IMR-90 (cell line): ENCODE measurements at regions not wholly inside any gene's neighbourhood (a gene's known extent, or its start where the extent isn't known, plus 50 kb on each side); places are given as distances from the start of the nearest gene placed in this dataset.

Experiments
- ATAC-seq: fragments of 200-7000 bp; cut with Tn5 transposase; 2 replicates; pipeline ENCODE4 v1.9.1; 2020; ENCODE audit warnings: low read depth, mild to moderate bottlenecking, moderate library complexity
- BruUV-seq: library from RNA; stranded (reverse); fragments of 400-500 nt; replicated peaks from 2 replicates; lab custom pipeline; 2021; lab: Mats Ljungman, UMichigan
- CTCF ChIA-PET: fragments of 300-600 bp; formaldehyde crosslinking; extraction: SDS; loops from one replicate; lab custom pipeline; 2021; ENCODE audit warnings: antibody characterized with exemption; lab: Yijun Ruan, JAX
- POLR2A ChIA-PET: fragments of 300-600 bp; sonication (Branson Sonifier 250); formaldehyde crosslinking; loops from one replicate; lab custom pipeline; 2022; ENCODE audit warnings: antibody characterized with exemption; ENCODE audit not compliant: unreplicated experiment; lab: Charles Lee
- DNase-seq: peaks from one replicate; pipeline ENCODE4 v3.0.0; 2013
- H2AFZ ChIP-seq: replicated peaks from 2 replicates; pipeline ENCODE3; 2013; ENCODE audit warnings: low read length, mild to moderate bottlenecking; ENCODE audit not compliant: poor library complexity
- H2AK5ac ChIP-seq: 2 replicates; pipeline ENCODE4 v1.6.1; 2013; ENCODE audit warnings: low read depth, low read length, inconsistent platforms
- H2AK9ac ChIP-seq: replicated peaks from 2 replicates; pipeline ENCODE3; 2013; ENCODE audit warnings: mild to moderate bottlenecking, low read depth, low read length, moderate library complexity; ENCODE audit not compliant: poor library complexity
- H2BK120ac ChIP-seq: 2 replicates; pipeline ENCODE4 v1.6.1; 2013; ENCODE audit warnings: low read depth, low read length, inconsistent platforms
- H2BK15ac ChIP-seq: 3 replicates; pipeline ENCODE4 v1.6.1; 2013; ENCODE audit warnings: low read depth, low read length, inconsistent platforms
- H2BK20ac ChIP-seq: 2 replicates; pipeline ENCODE4 v1.6.1; 2013; ENCODE audit warnings: low read depth, mild to moderate bottlenecking, inconsistent platforms, low read length, moderate library complexity
- H2BK5ac ChIP-seq: 2 replicates; pipeline ENCODE4 v1.6.1; 2013; ENCODE audit warnings: mild to moderate bottlenecking, low read depth, low read length, inconsistent platforms; ENCODE audit not compliant: poor library complexity, severe bottlenecking
- H3K14ac ChIP-seq: replicated peaks from 2 replicates; pipeline ENCODE4 v1.6.1; 2013; ENCODE audit warnings: low read depth, low read length, inconsistent platforms
- H3K18ac ChIP-seq: 2 replicates; pipeline ENCODE4 v1.6.1; 2013; ENCODE audit warnings: low read depth, low read length, control low read depth
- H3K23ac ChIP-seq: 2 replicates; pipeline ENCODE4 v1.6.1; 2013; ENCODE audit warnings: low read depth, low read length, inconsistent platforms
- H3K27ac ChIP-seq: 2 replicates; pipeline ENCODE4 v1.5.1; 2013; ENCODE audit warnings: mild to moderate bottlenecking, control low read depth, low read length; ENCODE audit not compliant: insufficient read depth
- H3K27me3 ChIP-seq: 2 replicates; pipeline ENCODE4 v1.6.1; 2013; ENCODE audit warnings: low read length; ENCODE audit not compliant: control insufficient read depth, insufficient read depth
- H3K36me3 ChIP-seq: 2 replicates; pipeline ENCODE4 v1.6.1; 2013; ENCODE audit warnings: low read length, mixed read lengths; ENCODE audit not compliant: control insufficient read depth, insufficient read depth
- H3K4ac ChIP-seq: 2 replicates; pipeline ENCODE4 v1.6.1; 2013; ENCODE audit warnings: low read depth, low read length, inconsistent platforms
- H3K4me1 ChIP-seq: 2 replicates; pipeline ENCODE4 v1.6.1; 2013; ENCODE audit warnings: low read length, mixed read lengths; ENCODE audit not compliant: control insufficient read depth, insufficient read depth
- H3K4me2 ChIP-seq: 2 replicates; pipeline ENCODE4 v1.6.1; 2013; ENCODE audit warnings: low read depth, mild to moderate bottlenecking, control low read depth, low read length, moderate library complexity
- H3K4me3 ChIP-seq: 2 replicates; pipeline ENCODE4 v1.5.1; 2013; ENCODE audit warnings: low read depth, mild to moderate bottlenecking, control low read depth, low read length, moderate library complexity; ENCODE audit not compliant: insufficient read depth
- H3K56ac ChIP-seq: 2 replicates; pipeline ENCODE4 v1.6.1; 2013; ENCODE audit warnings: low read length, inconsistent platforms; ENCODE audit not compliant: insufficient read depth; ENCODE audit errors: extremely low read depth
- H3K79me1 ChIP-seq, 2 experiments: 2 replicates each; pipeline ENCODE4 v1.6.1; 2013; ENCODE audit warnings: low read length in 2 of 2, inconsistent platforms in 1 of 2, low read depth in 1 of 2
- H3K9ac ChIP-seq: 2 replicates; pipeline ENCODE4 v1.6.1; 2013; ENCODE audit warnings: low read depth, low read length, control low read depth
- H3K9me1 ChIP-seq: 2 replicates; pipeline ENCODE4 v1.6.1; 2013; ENCODE audit warnings: low read length, inconsistent platforms; ENCODE audit not compliant: insufficient read depth
- H3K9me3 ChIP-seq: 2 replicates; pipeline ENCODE4 v1.6.1; 2013; ENCODE audit warnings: low read length; ENCODE audit not compliant: control insufficient read depth, insufficient read depth
- H4K20me1 ChIP-seq: 2 replicates; pipeline ENCODE4 v1.6.1; 2013; ENCODE audit warnings: low read length, inconsistent platforms; ENCODE audit not compliant: insufficient read depth
- H4K5ac ChIP-seq: 2 replicates; pipeline ENCODE4 v1.6.1; 2013; ENCODE audit warnings: mild to moderate bottlenecking, low read depth, low read length, control low read depth
- H4K8ac ChIP-seq, 2 experiments: 2 replicates each; pipeline ENCODE4 v1.6.1; 2013; ENCODE audit warnings: low read depth in 2 of 2, low read length in 2 of 2, control low read depth in 1 of 2, inconsistent platforms in 1 of 2
- H4K91ac ChIP-seq: 2 replicates; pipeline ENCODE4 v1.6.1; 2013; ENCODE audit warnings: low read depth, low read length, inconsistent platforms; ENCODE audit not compliant: insufficient read depth
- ELK1 ChIP-seq: fragments of 150-350 bp; IDR thresholded peaks from 2 replicates; pipeline ENCODE4 v1.6.1; 2016; ENCODE audit warnings: low read depth, mild to moderate bottlenecking, low read length, moderate library complexity, borderline replicate concordance
- NFE2L2 ChIP-seq: fragments of 150-350 bp; IDR thresholded peaks from 2 replicates; pipeline ENCODE4 v1.6.1; 2016; ENCODE audit warnings: low read depth, mild to moderate bottlenecking, low read length
- POLR2A ChIP-seq: IDR thresholded peaks from 2 replicates; pipeline ENCODE4 v1.6.1; 2012; ENCODE audit warnings: mild to moderate bottlenecking, low read depth, low read length
- WGBS, 2 experiments: methylation state at CpG; one replicate each; pipeline versions ENCODE4 v1.1.5 to v1.1.7; 2013; ENCODE audit warnings: missing lambda C conversion rate in 2 of 2; ENCODE audit not compliant: insufficient read length in 1 of 2; ENCODE audit errors: extremely low coverage in 2 of 2; 5-methylcytosine and 5-hydroxymethylcytosine counted together
- dilution Hi-C: fragments of 300-500 bp; cut with HindIII; formaldehyde crosslinking; loops from one replicate; pipeline ENCODE4 v1.14.3; 2018; ENCODE audit warnings: low sequenced_read_pairs; ENCODE audit not compliant: unreplicated experiment
- in situ Hi-C: fragments of 300-500 bp; cut with MboI; formaldehyde crosslinking; loops from 3 replicates; pipeline ENCODE4 v1.14.3; 2019; ENCODE audit warnings: low sequenced_read_pairs, inconsistent platforms, mixed read lengths
- intact Hi-C: fragments of 100-400 bp; cut with micrococcal nuclease; formaldehyde crosslinking; loops from 2 replicates; pipeline ENCODE4 v1.10.0; 2022
- TF ChIP-seq, protein P1 (sequence below): conservative IDR thresholded peaks from 2 replicates; pipeline ENCODE4 v1.5.1; 2012; ENCODE audit warnings: mild to moderate bottlenecking, low read depth, low read length, improper control_type of control experiment

GRCh38 chrX:7378406-7378805 lies 230.5 kb upstream of the PUDP start:
- Histone ChIP-seq H2BK15ac (no peak overlapping the region), H3K56ac (no peak overlapping the region), H3K4ac (no peak overlapping the region), H3K27ac (no peak overlapping the region), H2AFZ (no peak overlapping the region), H4K91ac (no peak overlapping the region), H4K8ac (no peak overlapping the region), H3K18ac (no peak overlapping the region), H2AK5ac (no peak overlapping the region), H4K5ac (no peak overlapping the region), H3K79me1 (no peaks in the 10 kb centered on the region), H3K36me3 (no peaks in the 10 kb centered on the region), H3K9me1 (no peaks in the 10 kb centered on the region), H3K4me1 (peaks cover 3% of the 10 kb centered on the region; the same call in 1 of the 2 replicates), H3K27me3 (no peaks in the 10 kb centered on the region), H3K14ac (no peak overlapping the region), H3K23ac (no peak overlapping the region), H3K4me2 (no peak overlapping the region), H2BK20ac (no peak overlapping the region; the same call in 1 of the 2 replicates), H3K4me3 (no peak overlapping the region), H2BK5ac (no peak overlapping the region), H2AK9ac (no peak overlapping the region), H3K9ac (no peak overlapping the region), H2BK120ac (no peak overlapping the region), H3K9me3 (peaks cover 7% of the 10 kb centered on the region), H4K20me1 (no peaks in the 10 kb centered on the region)
- 70% methylated on average over 3 of the region's 3 CpGs; no CpG with 5 or more reads in 1 of the 2 experiments for WGBS, 2 experiments
- in situ Hi-C loops (no loop called here), dilution Hi-C loops (no loop called here), intact Hi-C loops (no loop called here)
- TF ChIP-seq, protein P1, sequence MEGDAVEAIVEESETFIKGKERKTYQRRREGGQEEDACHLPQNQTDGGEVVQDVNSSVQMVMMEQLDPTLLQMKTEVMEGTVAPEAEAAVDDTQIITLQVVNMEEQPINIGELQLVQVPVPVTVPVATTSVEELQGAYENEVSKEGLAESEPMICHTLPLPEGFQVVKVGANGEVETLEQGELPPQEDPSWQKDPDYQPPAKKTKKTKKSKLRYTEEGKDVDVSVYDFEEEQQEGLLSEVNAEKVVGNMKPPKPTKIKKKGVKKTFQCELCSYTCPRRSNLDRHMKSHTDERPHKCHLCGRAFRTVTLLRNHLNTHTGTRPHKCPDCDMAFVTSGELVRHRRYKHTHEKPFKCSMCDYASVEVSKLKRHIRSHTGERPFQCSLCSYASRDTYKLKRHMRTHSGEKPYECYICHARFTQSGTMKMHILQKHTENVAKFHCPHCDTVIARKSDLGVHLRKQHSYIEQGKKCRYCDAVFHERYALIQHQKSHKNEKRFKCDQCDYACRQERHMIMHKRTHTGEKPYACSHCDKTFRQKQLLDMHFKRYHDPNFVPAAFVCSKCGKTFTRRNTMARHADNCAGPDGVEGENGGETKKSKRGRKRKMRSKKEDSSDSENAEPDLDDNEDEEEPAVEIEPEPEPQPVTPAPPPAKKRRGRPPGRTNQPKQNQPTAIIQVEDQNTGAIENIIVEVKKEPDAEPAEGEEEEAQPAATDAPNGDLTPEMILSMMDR, result no peak
- TF ChIP-seq NFE2L2 (no peak), ELK1 (no peak), POLR2A (no peak)
- ChIA-PET POLR2A (no interaction called here), CTCF (no interaction called here)
- DNase-seq (no peak), ATAC-seq (no peak)
- no TSS peak for BruUV-seq
